ENCODE measurements at regions not wholly inside any gene's neighbourhood (a gene's known extent, or its start where the extent isn't known, plus 50 kb on each side); places are given as distances from the start of the nearest gene placed in this dataset.

- TF ChIP-seq POLR2A (IDR thresholded peaks at IDR 0.05) (no peak), CTCF (IDR thresholded peaks at IDR 0.05 in 8 of 11, conservative IDR thresholded peaks at IDR 0.05 in 3 of 11) (no peak), POLR2AphosphoS5 (IDR thresholded peaks at IDR 0.05) (no peak)
These were observed 176.0 kb upstream of the WDFY3 start for GRCh38 chr4:85142451-85142850.
